ENCODE measurements at regions not wholly inside any gene's neighbourhood (a gene's known extent, or its start where the extent isn't known, plus 50 kb on each side); places are given as distances from the start of the nearest gene placed in this dataset.
A peak's percentile ranks its signal among the peaks of the same experiment; 100 is the strongest.

- Histone ChIP-seq H3K27ac (no peak overlapping the region), H3K4me3 (no peak overlapping the region)
- DNase-seq (ENCODE audit: low spot score) = no peak
- TF ChIP-seq CTCF (IDR thresholded peaks at IDR 0.05) = no peak
These were observed 238.0 kb upstream of the COPS8 start for GRCh38 chr2:236847538-236848263.

GRCh38 chr2:236848501-236848900 is 237.2 kb upstream of the COPS8 start:
- DNase-seq (ENCODE audit: low spot score) = no peak
- no peak overlapping the region for H3K4me3 ChIP-seq
- H3K27ac ChIP-seq = no peak overlapping the region
- no peak for TF ChIP-seq CTCF (IDR thresholded peaks at IDR 0.05)

- H3K27ac ChIP-seq = no peak overlapping the region
- no peak for TF ChIP-seq CTCF (IDR thresholded peaks at IDR 0.05)
- DNase-seq (ENCODE audit: low spot score) = no peak
- H3K4me3 ChIP-seq = no peak overlapping the region
These were observed 236.2 kb upstream of the COPS8 start for GRCh38 chr2:236849508-236849907.

DNA sequence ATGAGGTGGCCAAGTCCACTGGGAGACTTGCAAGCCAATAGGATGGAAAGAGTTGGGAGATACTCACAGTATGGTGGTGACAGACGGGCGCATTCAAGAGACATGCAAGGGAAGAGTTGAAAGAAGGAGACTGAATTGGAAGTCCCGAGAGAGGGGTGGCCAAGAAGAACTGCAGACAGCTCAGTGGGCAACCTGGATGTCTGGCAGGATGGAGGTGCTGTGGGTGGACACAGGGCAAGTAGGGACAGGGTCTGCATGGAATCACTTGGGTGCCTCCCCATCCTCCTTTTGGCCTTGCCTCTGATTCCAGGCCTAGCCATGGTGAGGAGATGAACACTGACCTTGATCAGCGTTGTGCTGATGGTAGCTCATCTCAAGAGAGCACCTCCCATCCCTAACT is 235.7 kb upstream of the COPS8 start:
- no peak for DNase-seq (ENCODE audit: low spot score)
- no peak for TF ChIP-seq CTCF (IDR thresholded peaks at IDR 0.05)
- Histone ChIP-seq H3K4me3 (no peak overlapping the region), H3K27ac (no peak overlapping the region)

GRCh38 chr2:236851187-236851586 is 234.5 kb upstream of the COPS8 start:
- H3K4me3 ChIP-seq = no peak overlapping the region
- no peak for TF ChIP-seq CTCF (IDR thresholded peaks at IDR 0.05)
- DNase-seq (ENCODE audit: low spot score) = no peak
- no peak overlapping the region for H3K27ac ChIP-seq

DNA sequence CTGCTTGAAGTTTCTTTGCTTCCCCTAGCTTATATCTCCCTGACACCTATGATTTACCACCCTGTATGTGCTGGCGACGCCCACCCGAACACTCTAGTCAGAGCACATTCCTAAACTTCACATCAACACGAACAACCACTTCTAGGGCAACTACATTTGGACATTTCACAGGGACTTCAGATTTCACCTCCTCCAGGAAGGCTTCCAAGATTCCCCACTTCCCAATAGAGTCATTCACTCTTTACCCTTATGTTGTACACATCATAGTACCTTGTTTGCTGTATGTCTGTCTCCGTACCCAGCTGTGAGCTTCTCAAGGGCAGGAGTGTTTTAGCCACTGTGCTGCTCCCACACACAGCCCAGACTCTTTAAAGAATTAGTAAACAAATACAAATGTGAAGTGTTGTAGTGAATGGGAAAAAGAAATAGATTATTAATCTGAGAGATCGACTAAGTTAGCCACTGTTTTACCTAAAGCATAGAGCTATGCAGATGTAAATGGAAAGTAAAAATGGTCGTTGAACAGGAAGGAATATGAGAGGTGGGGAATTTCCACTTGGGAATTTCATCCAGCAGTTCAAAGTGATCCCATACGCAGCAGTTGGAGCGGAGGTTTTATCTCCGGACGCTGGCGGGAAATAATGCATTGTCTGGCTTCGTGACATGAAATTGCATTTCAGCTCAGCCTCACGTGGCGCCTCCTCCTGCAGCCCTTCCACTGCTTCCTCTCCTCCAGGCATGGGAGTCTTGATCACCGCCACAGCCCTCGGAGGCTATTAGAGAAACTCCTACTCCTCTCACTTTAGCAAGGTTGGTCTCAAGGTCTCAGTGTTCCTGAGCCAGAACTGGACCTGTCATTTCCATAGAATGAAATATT is 233.4 kb upstream of the COPS8 start:
- DNase-seq (ENCODE audit: low spot score) = peak; percentile 54
- Histone ChIP-seq H3K27ac (no peak overlapping the region), H3K4me3 (no peak overlapping the region)
- no peak for TF ChIP-seq CTCF (IDR thresholded peaks at IDR 0.05)
